NCI-H446 treated with DMSO at 0.1 percent for 48 hours (cell line): ENCODE measurements at regions not wholly inside any gene's neighbourhood (a gene's known extent, or its start where the extent isn't known, plus 50 kb on each side); places are given as distances from the start of the nearest gene placed in this dataset.
A peak's percentile ranks its signal among the peaks of the same experiment; 100 is the strongest.

Source experiments
- DNase-seq: peaks from one replicate; lab custom pipeline; 2025; lab: John Stamatoyannopoulos, UW

DNA sequence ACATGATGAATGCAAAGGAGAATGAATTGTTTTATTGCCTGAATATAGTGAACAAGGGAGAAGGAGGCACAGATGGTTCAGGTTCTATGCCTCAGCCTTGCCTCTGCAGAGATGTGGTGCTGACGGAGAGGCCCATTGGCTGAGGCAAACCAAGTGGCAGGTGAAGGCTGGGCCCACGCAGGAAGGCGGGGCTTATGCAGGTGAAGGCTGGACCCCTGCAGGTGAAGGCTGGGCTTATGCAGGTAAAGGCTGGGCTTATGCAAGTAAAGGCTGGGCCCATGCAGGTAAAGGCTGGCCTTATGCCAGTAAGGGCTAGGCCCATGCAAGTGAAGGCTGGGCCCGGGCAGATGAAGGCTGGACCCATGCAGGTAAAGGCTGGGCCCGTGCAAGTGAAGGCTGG lies 414.7 kb downstream of the LRATD1 start:
- DNase-seq: no peak

GRCh38 chr2:15048000-15048399 lies 415.5 kb downstream of the LRATD1 start:
- DNase-seq: no peak

GRCh38 chr2:15049096-15049993 lies 416.8 kb downstream of the LRATD1 start:
- DNase-seq: no peak

DNA sequence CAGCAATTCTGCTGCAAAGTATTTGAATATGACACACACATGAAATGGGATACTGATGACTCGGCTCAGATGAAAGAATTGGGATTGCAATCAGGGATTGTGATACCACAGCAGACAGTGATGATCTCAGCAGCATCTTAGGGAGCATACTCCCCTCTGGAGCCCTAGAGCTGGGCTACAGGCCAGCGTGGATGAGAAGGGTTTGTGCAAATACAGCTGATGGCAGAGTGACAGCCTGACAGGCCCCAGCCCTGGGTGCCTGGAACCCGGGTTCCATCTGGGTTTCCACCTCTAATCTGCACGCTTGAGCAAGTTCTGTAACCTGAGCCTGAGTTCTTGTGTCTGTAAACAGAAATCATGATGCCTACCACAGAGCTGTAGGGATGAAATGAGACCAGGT lies 418.0 kb downstream of the LRATD1 start:
- peak; percentile 82 for DNase-seq

DNA sequence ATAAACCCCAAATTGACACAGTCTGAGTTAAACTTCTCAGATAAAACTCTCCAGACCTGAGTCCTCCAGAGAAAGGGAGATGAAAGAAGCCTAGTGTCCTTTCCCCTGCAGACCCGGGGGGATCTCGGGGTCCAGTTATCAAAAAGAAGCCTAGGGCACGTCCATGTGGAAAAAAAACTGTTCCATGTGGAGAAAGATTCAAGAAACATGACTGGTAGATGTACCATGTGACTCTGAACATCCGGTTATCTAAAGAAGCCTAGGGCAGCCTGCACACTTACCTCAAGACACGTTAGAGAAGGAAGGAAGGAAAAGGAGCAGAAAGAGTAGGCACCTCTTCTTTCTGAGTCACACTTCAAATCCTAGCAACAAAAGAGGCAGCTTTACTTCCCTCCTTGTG lies 421.0 kb downstream of the LRATD1 start:
- DNase-seq: no peak

DNA sequence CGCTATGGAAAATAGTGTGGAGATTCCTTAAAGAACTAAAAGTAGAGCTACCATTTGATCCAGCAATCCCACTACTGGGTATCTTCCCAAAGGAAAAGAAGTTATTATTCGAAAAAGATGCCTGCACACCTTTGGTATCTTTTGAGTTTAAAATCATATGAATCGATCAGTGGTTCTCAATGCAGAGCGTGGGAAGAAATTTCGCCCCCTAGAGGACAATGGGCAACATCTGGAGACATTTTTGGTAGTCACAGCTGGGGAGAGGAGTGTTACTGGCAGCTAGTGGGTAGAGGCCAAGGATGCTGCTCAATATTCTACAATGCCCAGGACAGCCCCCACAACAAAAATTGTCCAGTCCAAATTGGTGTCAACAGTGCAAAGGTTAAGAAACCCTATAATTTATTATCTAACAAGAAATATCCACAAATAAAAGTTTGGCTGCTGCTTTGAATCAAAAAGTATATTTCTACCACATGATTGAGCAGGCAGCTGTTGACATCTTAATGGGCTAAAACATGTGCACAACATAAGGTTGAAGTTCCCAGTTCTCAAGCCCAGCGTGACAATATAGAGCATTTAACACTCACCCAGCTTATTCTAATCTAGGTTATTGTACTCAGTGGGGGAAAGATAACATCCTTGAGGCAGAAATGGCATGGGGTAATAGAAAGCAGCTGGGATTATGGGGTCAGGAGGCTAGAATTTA lies 425.7 kb downstream of the LRATD1 start:
- DNase-seq: no peak

- no peak for DNase-seq
These were observed 426.2 kb downstream of the LRATD1 start for GRCh38 chr2:15058721-15059157.

- no peak for DNase-seq
These were observed 427.5 kb downstream of the LRATD1 start for GRCh38 chr2:15059870-15060512.

DNA sequence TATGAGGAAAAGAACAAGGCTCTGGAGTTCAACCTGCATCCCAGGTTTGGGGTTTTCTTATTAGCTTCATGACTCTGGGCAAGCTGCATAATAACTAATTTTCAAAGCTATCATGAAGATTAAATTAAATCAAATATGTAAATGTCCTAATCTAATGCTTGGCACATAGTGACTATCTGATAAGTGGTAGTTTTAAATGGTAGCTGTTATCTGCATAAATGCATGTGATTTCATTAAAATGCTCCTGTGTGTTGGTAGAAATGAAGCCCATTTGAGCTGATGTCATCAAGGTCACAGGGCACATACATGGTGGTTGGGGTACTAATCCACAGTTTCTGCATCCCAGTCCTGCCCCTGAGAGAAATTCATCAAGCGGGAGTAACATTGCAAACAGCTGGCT lies 428.8 kb downstream of the LRATD1 start:
- DNase-seq: no peak

GRCh38 chr2:15066138-15066537 lies 433.6 kb downstream of the LRATD1 start:
- DNase-seq: no peak

GRCh38 chr2:15069149-15069548 lies 436.6 kb downstream of the LRATD1 start:
- DNase-seq: no peak

DNA sequence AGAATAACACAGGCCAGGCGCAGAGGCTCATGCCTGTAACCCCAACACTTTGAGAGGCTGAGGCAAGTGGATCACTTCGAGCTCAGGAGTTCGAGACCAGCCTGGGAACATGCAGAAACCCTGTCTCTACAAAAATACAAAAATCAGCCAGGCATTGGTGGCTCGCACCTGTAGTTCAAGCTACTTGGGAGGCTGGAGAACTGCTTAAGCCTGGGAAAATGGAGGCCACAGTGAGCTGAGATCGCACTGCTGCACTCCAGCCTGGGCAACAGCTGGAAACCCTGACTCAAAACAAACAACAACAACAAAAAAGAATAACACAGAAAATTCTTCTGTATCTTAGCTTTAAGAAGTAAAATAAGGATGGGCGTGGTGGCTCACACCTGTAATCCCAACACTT lies 440.3 kb downstream of the LRATD1 start:
- DNase-seq: no peak

DNA sequence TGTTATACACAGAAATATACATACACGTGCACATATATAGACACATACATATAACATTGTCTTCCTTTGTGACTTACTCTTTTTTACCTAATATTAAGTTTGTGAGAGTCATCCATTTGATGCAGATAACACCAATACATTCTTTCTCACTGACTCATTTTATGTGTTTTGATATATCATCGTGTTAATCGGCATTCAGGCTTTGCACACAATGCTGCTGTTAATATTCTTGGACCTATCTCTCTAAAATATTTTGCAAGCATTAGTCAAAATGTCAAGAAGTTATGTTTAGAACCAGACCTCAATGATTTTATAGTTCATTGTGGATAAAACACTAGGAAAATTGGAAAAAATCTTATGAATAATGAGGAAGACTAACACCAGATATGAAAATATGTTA lies 441.1 kb downstream of the LRATD1 start:
- no peak for DNase-seq

DNA sequence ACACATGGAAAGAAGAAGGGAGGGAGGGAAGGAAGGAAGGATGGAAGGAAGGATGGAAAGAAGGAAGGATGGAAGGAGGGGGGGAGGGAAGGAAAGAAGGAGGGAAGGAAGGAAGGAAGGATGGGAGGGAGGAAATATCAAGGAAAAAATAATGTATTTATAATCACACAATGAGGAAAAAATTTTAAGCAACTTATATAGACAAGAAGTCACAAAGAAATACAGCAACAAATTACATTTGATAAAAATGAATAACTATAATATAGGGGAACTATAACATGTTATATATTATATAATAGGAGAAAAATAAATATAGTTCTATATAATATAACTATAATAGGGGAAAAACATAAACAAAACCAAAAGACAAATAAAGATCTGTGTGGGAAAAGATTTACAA lies 441.8 kb downstream of the LRATD1 start:
- DNase-seq: no peak

DNA sequence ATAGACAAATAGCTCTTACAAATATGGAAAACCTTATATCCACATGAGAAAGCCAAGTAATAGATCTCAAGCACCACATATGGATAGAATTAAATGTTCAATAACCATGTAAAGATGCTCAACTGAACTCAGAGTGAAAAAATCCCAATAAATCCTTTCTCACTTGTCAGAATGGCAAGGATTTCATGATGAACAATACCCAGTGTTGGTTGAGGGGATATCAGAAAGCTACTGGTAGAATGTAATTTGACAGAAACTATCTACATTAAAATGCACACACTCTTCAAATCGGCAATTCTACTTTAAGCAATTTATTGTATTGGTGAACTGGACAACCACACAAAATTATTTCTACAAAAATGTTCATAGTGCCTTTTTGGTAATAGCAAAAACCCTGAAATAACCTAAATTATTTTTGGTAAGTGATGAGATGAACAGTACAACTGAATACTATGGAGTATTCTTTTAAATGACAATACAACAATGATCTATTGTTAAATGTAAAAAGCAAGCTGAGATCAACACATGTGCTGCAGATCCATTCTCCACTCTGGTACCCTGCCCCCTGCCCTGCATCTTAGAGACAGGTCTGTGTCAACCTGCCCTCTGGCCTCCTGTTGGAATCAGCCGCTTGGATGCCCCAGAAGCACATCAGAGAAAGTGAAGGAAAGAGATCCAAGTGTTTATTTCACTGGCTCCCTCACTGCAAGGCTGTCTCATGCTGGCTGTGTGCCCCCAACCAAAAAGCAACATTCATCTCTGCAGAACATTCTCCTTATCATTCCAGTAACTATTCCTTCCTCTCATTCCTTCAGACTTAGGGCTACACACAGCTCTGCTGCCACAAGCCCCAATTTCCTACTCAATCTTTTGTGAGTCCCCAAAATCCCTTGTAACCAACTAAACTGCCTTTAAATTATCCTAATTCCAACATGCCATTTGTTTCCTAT lies 442.5 kb downstream of the LRATD1 start:
- no peak for DNase-seq

DNA sequence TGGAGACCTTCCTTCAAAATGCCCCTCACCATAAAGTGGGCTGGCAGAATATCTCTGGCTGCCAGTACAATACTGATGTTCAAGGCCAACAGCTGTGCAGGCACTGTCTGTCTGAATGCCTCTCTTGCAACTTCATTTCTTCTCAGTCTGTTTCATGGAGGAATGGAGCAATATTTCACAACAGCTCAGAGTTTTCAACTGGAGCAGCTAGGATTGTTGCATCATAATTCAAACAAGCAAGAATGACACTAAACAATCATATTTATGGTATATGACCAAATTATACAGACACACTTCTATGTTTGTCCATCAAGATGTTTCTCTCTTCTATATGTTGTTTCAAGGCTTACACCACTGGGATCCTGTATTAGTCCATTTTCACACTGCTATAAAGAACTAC lies 444.2 kb downstream of the LRATD1 start:
- DNase-seq: no peak

GRCh38 chr2:15081356-15081755 lies 448.8 kb downstream of the LRATD1 start:
- DNase-seq: no peak

DNA sequence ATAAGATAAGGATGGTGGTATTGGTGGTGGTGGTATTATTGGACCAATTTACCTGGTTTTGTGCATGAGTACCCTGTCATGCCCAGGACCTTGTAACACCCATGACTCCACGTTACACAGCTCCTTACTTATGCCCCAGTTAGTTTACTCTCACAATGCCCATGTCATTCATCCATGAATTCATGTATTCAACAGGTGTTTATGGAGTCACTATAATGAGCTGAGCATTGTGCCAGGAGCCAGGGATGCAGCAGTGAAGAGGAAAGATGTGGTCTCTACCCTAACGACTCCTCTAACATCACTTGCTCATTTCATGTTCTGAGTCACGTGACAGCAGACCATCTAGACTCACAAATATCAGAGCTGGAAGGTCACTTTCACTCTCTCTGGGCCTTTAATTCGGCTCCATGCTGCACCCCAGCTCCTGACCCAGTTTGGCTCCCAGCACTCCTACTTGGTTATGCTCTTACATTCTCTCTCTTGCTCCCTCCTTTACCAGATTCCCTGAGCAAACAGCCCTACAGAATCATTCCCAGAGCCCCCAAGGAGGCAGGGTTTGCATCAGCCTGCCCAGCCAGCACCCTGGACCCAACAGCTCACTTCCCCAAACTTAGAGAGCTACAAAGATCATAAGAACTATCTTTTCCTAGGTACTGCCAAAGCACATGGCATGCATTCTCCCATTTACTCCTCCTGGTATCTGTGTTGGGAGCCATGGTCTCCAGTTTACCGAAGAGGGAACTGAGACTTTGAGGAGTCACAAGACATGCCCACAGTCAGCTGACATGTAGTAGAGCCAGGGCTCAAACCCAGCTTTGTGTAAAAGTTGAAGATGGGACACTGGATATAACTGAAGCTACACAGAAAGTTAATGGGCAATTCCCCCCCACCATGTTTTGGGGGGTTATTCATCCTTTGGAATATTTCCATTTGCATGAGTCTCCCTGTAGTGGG lies 449.9 kb downstream of the LRATD1 start:
- no peak for DNase-seq

GRCh38 chr2:15084826-15085489 lies 452.4 kb downstream of the LRATD1 start:
- no peak for DNase-seq

- no peak for DNase-seq
These were observed 459.7 kb downstream of the LRATD1 start for GRCh38 chr2:15092181-15092580.
